ENCODE measurements at regions not wholly inside any gene's neighbourhood (a gene's known extent, or its start where the extent isn't known, plus 50 kb on each side); places are given as distances from the start of the nearest gene placed in this dataset.

GRCh38 chr3:23084367-23084766 lies 118.8 kb upstream of the UBE2E2 start:
- no peak for TF ChIP-seq POLR2A (IDR thresholded peaks at IDR 0.05)
- no peak for TF ChIP-seq CTCF (IDR thresholded peaks at IDR 0.05)
- H3K4me1 ChIP-seq, result no peaks in the 10 kb centered on the region
- no peak overlapping the region for H3K4me3 ChIP-seq
- H3K36me3 ChIP-seq, result no peaks in the 10 kb centered on the region
- no peak overlapping the region for H3K27ac ChIP-seq
- H3K27me3 ChIP-seq, result no peaks in the 10 kb centered on the region
- intact Hi-C loops (cut with DNase I; ENCODE audit: low total_unique reads), result no loop called here
- no peak for DNase-seq
- no peaks in the 10 kb centered on the region for H3K9me3 ChIP-seq

- no peaks in the 10 kb centered on the region for H3K27me3 ChIP-seq
- H3K9me3 ChIP-seq, result no peaks in the 10 kb centered on the region
- DNase-seq, result no peak
- no peaks in the 10 kb centered on the region for H3K36me3 ChIP-seq
- no peak overlapping the region for H3K27ac ChIP-seq
- TF ChIP-seq POLR2A (IDR thresholded peaks at IDR 0.05) (no peak), CTCF (IDR thresholded peaks at IDR 0.05) (no peak)
- no peaks in the 10 kb centered on the region for H3K4me1 ChIP-seq
- intact Hi-C loops (cut with DNase I; ENCODE audit: low total_unique reads), result no loop called here
- no peak overlapping the region for H3K4me3 ChIP-seq
Observed at GRCh38 chr3:23085261-23085660, 117.9 kb upstream of the UBE2E2 start.

GRCh38 chr3:23086331-23086730 lies 116.8 kb upstream of the UBE2E2 start:
- no peaks in the 10 kb centered on the region for H3K36me3 ChIP-seq
- H3K9me3 ChIP-seq, result no peaks in the 10 kb centered on the region
- H3K27me3 ChIP-seq, result no peaks in the 10 kb centered on the region
- H3K4me3 ChIP-seq, result no peak overlapping the region
- intact Hi-C loops (cut with DNase I; ENCODE audit: low total_unique reads), result no loop called here
- no peak overlapping the region for H3K27ac ChIP-seq
- no peaks in the 10 kb centered on the region for H3K4me1 ChIP-seq
- TF ChIP-seq POLR2A (IDR thresholded peaks at IDR 0.05) (no peak), CTCF (IDR thresholded peaks at IDR 0.05) (no peak)
- DNase-seq, result no peak

GRCh38 chr3:23086831-23087230 lies 116.3 kb upstream of the UBE2E2 start:
- Histone ChIP-seq H3K36me3 (no peaks in the 10 kb centered on the region), H3K27me3 (no peaks in the 10 kb centered on the region), H3K4me3 (no peak overlapping the region), H3K4me1 (no peaks in the 10 kb centered on the region), H3K9me3 (no peaks in the 10 kb centered on the region), H3K27ac (no peak overlapping the region)
- intact Hi-C loops (cut with DNase I; ENCODE audit: low total_unique reads), result no loop called here
- no peak for TF ChIP-seq CTCF (IDR thresholded peaks at IDR 0.05)
- TF ChIP-seq POLR2A (IDR thresholded peaks at IDR 0.05), result no peak
- no peak for DNase-seq

- intact Hi-C loops (cut with DNase I; ENCODE audit: low total_unique reads), result no loop called here
- TF ChIP-seq CTCF (IDR thresholded peaks at IDR 0.05) (no peak), POLR2A (IDR thresholded peaks at IDR 0.05) (no peak)
- no peaks in the 10 kb centered on the region for H3K9me3 ChIP-seq
- H3K27ac ChIP-seq, result no peak overlapping the region
- no peaks in the 10 kb centered on the region for H3K4me1 ChIP-seq
- H3K36me3 ChIP-seq, result no peaks in the 10 kb centered on the region
- DNase-seq, result no peak
- H3K27me3 ChIP-seq, result no peaks in the 10 kb centered on the region
- H3K4me3 ChIP-seq, result no peak overlapping the region
Observed at GRCh38 chr3:23094412-23094811, 108.7 kb upstream of the UBE2E2 start.
